Erythroblast (primary cell): ENCODE measurements at regions not wholly inside any gene's neighbourhood (a gene's known extent, or its start where the extent isn't known, plus 50 kb on each side); places are given as distances from the start of the nearest gene placed in this dataset.

Experiments
- GATA1 ChIP-seq: IDR thresholded peaks from 2 replicates; pipeline ENCODE4 v1.6.1; 2011; ENCODE audit warnings: low read depth, mild to moderate bottlenecking, control low read depth, low read length, moderate library complexity
- POLR2A ChIP-seq: IDR thresholded peaks from 2 replicates; pipeline ENCODE4 v1.6.1; 2011; ENCODE audit warnings: mild to moderate bottlenecking, low read length

GRCh38 chr6:76885861-76886301 is 577.4 kb downstream of the HTR1B start:
- TF ChIP-seq POLR2A (no peak), GATA1 (no peak)
